ENCODE measurements at regions not wholly inside any gene's neighbourhood (a gene's known extent, or its start where the extent isn't known, plus 50 kb on each side); places are given as distances from the start of the nearest gene placed in this dataset.
"Not testable (repeated sequence)": the region's sequence is repeated elsewhere in the genome, so short reads cannot be mapped to it uniquely, and the experiment has no call there.

GRCh38 chr2:180258579-180258978 is 251.5 kb upstream of the CWC22 start:
- H3K36me3 Mint-ChIP-seq (ENCODE audit: low read depth): no peaks in the 10 kb centered on the region
- ChIA-PET CTCF (no interaction called here), POLR2A (no interaction called here)
- H3K4me3 Mint-ChIP-seq: no peak overlapping the region
- intact Hi-C loops (cut with DNase I, micrococcal nuclease): no loop called here
- ATAC-seq (no peak), DNase-seq (no peak)
- H3K27ac Mint-ChIP-seq: no peak overlapping the region
- H3K4me1 Mint-ChIP-seq: no peaks in the 10 kb centered on the region
- no peaks in the 10 kb centered on the region for H3K9me3 Mint-ChIP-seq (ENCODE audit: low read depth)
- no peaks in the 10 kb centered on the region for H3K27me3 Mint-ChIP-seq

- DNase-seq: no peak
- CTCF ChIA-PET: no interaction called here
- Mint-ChIP-seq H3K27me3 (no peaks in the 10 kb centered on the region), H3K4me3 (no peak overlapping the region), H3K36me3 (ENCODE audit: low read depth) (no peaks in the 10 kb centered on the region), H3K9me3 (ENCODE audit: low read depth) (no peaks in the 10 kb centered on the region), H3K4me1 (no peaks in the 10 kb centered on the region), H3K27ac (no peak overlapping the region)
- intact Hi-C loops (cut with DNase I, micrococcal nuclease): no loop called here
- POLR2A ChIA-PET: no interaction called here
- ATAC-seq: no peak
Observed at GRCh38 chr2:180258041-180258537, 251.0 kb upstream of the CWC22 start.

- Mint-ChIP-seq H3K4me1 (no peaks in the 10 kb centered on the region), H3K27me3 (no peaks in the 10 kb centered on the region), H3K27ac (no peak overlapping the region), H3K9me3 (ENCODE audit: low read depth) (no peaks in the 10 kb centered on the region), H3K4me3 (no peak overlapping the region), H3K36me3 (ENCODE audit: low read depth) (no peaks in the 10 kb centered on the region)
- ChIA-PET POLR2A (no interaction called here), CTCF (interaction anchor here (1.1 kb wide), 1 partner anchor 11 kb away, joined by 3 read pairs; no protein-coding TSS in a partner anchor)
- ATAC-seq (no peak), DNase-seq (no peak)
- intact Hi-C loops (cut with DNase I, micrococcal nuclease): no loop called here
Observed at GRCh38 chr2:180257247-180257646, 250.2 kb upstream of the CWC22 start.

- H3K27ac Mint-ChIP-seq: no peak overlapping the region
- H3K27me3 Mint-ChIP-seq: no peaks in the 10 kb centered on the region
- no peak for DNase-seq
- H3K4me1 Mint-ChIP-seq: no peaks in the 10 kb centered on the region
- intact Hi-C loops (cut with DNase I, micrococcal nuclease): no loop called here
- H3K36me3 Mint-ChIP-seq (ENCODE audit: low read depth): no peaks in the 10 kb centered on the region
- no peaks in the 10 kb centered on the region for H3K9me3 Mint-ChIP-seq (ENCODE audit: low read depth)
- H3K4me3 Mint-ChIP-seq: no peak overlapping the region
- POLR2A ChIA-PET: no interaction called here
- CTCF ChIA-PET: interaction anchor here (1.1 kb wide), 1 partner anchor 10 kb away, joined by 3 read pairs; no protein-coding TSS in a partner anchor
- no peak for ATAC-seq
Observed at GRCh38 chr2:180255981-180256380, 248.9 kb upstream of the CWC22 start.

- Mint-ChIP-seq H3K4me3 (no peak overlapping the region), H3K36me3 (ENCODE audit: low read depth) (no peaks in the 10 kb centered on the region), H3K27ac (no peak overlapping the region), H3K27me3 (no peaks in the 10 kb centered on the region), H3K4me1 (no peaks in the 10 kb centered on the region), H3K9me3 (ENCODE audit: low read depth) (no peaks in the 10 kb centered on the region)
- ChIA-PET CTCF (no interaction called here), POLR2A (no interaction called here)
- DNase-seq (no peak), ATAC-seq (no peak)
- intact Hi-C loops (cut with DNase I, micrococcal nuclease): no loop called here
Observed at GRCh38 chr2:180254872-180255271, 247.8 kb upstream of the CWC22 start.

- Mint-ChIP-seq H3K27ac (no peak overlapping the region), H3K9me3 (ENCODE audit: low read depth) (no peaks in the 10 kb centered on the region), H3K4me3 (no peak overlapping the region), H3K36me3 (ENCODE audit: low read depth) (no peaks in the 10 kb centered on the region), H3K27me3 (no peaks in the 10 kb centered on the region), H3K4me1 (no peaks in the 10 kb centered on the region)
- no peak for DNase-seq
- ChIA-PET CTCF (no interaction called here), POLR2A (no interaction called here)
- no peak for ATAC-seq
- intact Hi-C loops (cut with DNase I, micrococcal nuclease): loop anchor here in 1 of 2 experiments (10.0 kb wide), 1 partner anchor 807 kb away; no protein-coding TSS in a partner anchor
Observed at GRCh38 chr2:180247658-180248057, 240.6 kb upstream of the CWC22 start.

- ChIA-PET CTCF (interaction anchor here (0.7 to 1.4 kb wide), 2 partner anchors 10 to 123 kb away, joined by 3 read pairs; no protein-coding TSS in a partner anchor), POLR2A (no interaction called here)
- intact Hi-C loops (cut with DNase I, micrococcal nuclease): loop anchor here in 1 of 2 experiments (10.0 kb wide), 1 partner anchor 809 kb away; no protein-coding TSS in a partner anchor
- DNase-seq (no peak), ATAC-seq (no peak)
- Mint-ChIP-seq H3K27ac (no peak overlapping the region), H3K36me3 (ENCODE audit: low read depth) (no peaks in the 10 kb centered on the region), H3K27me3 (no peaks in the 10 kb centered on the region), H3K4me1 (no peaks in the 10 kb centered on the region), H3K4me3 (no peak overlapping the region), H3K9me3 (ENCODE audit: low read depth) (no peaks in the 10 kb centered on the region)
Observed at GRCh38 chr2:180246268-180246667, 239.2 kb upstream of the CWC22 start.

- Mint-ChIP-seq H3K4me3 (no peak overlapping the region), H3K27me3 (no peaks in the 10 kb centered on the region), H3K4me1 (no peaks in the 10 kb centered on the region), H3K36me3 (ENCODE audit: low read depth) (no peaks in the 10 kb centered on the region), H3K27ac (no peak overlapping the region), H3K9me3 (ENCODE audit: low read depth) (no peaks in the 10 kb centered on the region)
- ChIA-PET POLR2A (no interaction called here), CTCF (interaction anchor here (0.6 kb wide), 1 partner anchor 250 kb away, joined by 4 read pairs; no protein-coding TSS in a partner anchor)
- ATAC-seq (no peak), DNase-seq (no peak)
- intact Hi-C loops (cut with DNase I, micrococcal nuclease): loop anchor here in 1 of 2 experiments (10.0 kb wide), 1 partner anchor 814 kb away; no protein-coding TSS in a partner anchor
Observed at GRCh38 chr2:180240774-180241173, 233.7 kb upstream of the CWC22 start.

GRCh38 chr2:180238729-180239128 is 231.6 kb upstream of the CWC22 start:
- H3K27me3 Mint-ChIP-seq: no peaks in the 10 kb centered on the region
- ATAC-seq (no peak), DNase-seq (no peak)
- H3K36me3 Mint-ChIP-seq (ENCODE audit: low read depth): no peaks in the 10 kb centered on the region
- H3K4me3 Mint-ChIP-seq: no peak overlapping the region
- no peak overlapping the region for H3K27ac Mint-ChIP-seq
- intact Hi-C loops (cut with DNase I, micrococcal nuclease): no loop called here
- ChIA-PET POLR2A (no interaction called here), CTCF (interaction anchor here (0.7 kb wide), 1 partner anchor 631 kb away, joined by 4 read pairs; no protein-coding TSS in a partner anchor)
- no peaks in the 10 kb centered on the region for H3K4me1 Mint-ChIP-seq
- H3K9me3 Mint-ChIP-seq (ENCODE audit: low read depth): no peaks in the 10 kb centered on the region

GRCh38 chr2:180236061-180236460 is 229.0 kb upstream of the CWC22 start:
- H3K4me1 Mint-ChIP-seq; H3K27me3 Mint-ChIP-seq; H3K4me3 Mint-ChIP-seq; DNase-seq; ATAC-seq; CTCF ChIA-PET; intact Hi-C loops (cut with DNase I, micrococcal nuclease); H3K36me3 Mint-ChIP-seq (ENCODE audit: low read depth); H3K9me3 Mint-ChIP-seq (ENCODE audit: low read depth); POLR2A ChIA-PET; H3K27ac Mint-ChIP-seq: not testable (repeated sequence)

GRCh38 chr2:180235506-180235905 is 228.4 kb upstream of the CWC22 start:
- DNase-seq, POLR2A ChIA-PET: not testable (repeated sequence)

GRCh38 chr2:180234991-180235390 is 227.9 kb upstream of the CWC22 start:
- H3K4me3 Mint-ChIP-seq; H3K27ac Mint-ChIP-seq; DNase-seq; H3K36me3 Mint-ChIP-seq (ENCODE audit: low read depth); ATAC-seq; H3K9me3 Mint-ChIP-seq (ENCODE audit: low read depth); intact Hi-C loops (cut with DNase I, micrococcal nuclease); H3K27me3 Mint-ChIP-seq; POLR2A ChIA-PET; CTCF ChIA-PET; H3K4me1 Mint-ChIP-seq: not testable (repeated sequence)

More at GRCh38 chr2:180235506-180235905, 228.4 kb upstream of the CWC22 start:
- CTCF ChIA-PET; intact Hi-C loops (cut with DNase I, micrococcal nuclease); H3K4me1 Mint-ChIP-seq; ATAC-seq; H3K36me3 Mint-ChIP-seq (ENCODE audit: low read depth); H3K27ac Mint-ChIP-seq; H3K4me3 Mint-ChIP-seq; H3K9me3 Mint-ChIP-seq (ENCODE audit: low read depth); H3K27me3 Mint-ChIP-seq: not testable (repeated sequence)
